ENCODE measurements at regions not wholly inside any gene's neighbourhood (a gene's known extent, or its start where the extent isn't known, plus 50 kb on each side); places are given as distances from the start of the nearest gene placed in this dataset.

GRCh38 chr17:79538291-79538690 is 72.6 kb downstream of the RBFOX3 start:
- no peak for TF ChIP-seq CTCF (IDR thresholded peaks at IDR 0.05)
- TF ChIP-seq POLR2A (IDR thresholded peaks at IDR 0.05), result no peak

All from body of pancreas (tissue), 4 donors.